ENCODE measurements at regions not wholly inside any gene's neighbourhood (a gene's known extent, or its start where the extent isn't known, plus 50 kb on each side); places are given as distances from the start of the nearest gene placed in this dataset.

DNA sequence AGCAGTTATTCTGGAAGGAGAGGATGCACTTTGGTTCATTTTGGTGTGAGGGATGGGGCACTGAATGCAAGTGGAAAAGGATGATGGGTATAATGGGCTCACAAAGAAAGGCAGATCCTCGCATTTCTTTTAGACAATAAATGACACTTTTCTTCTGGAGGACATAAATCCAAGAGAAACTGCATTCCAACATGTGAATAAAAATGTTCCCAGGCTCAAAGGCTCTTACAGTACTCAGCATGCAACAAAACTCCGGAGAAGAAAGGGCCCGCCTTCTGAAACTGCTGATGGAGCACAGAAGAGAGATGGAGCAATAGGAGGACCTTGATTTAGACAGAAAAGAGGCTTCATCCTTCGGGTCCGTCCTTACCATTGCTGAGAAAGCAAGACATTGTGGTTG is 538.2 kb upstream of the DPP6 start:
- TF ChIP-seq, protein P1, sequence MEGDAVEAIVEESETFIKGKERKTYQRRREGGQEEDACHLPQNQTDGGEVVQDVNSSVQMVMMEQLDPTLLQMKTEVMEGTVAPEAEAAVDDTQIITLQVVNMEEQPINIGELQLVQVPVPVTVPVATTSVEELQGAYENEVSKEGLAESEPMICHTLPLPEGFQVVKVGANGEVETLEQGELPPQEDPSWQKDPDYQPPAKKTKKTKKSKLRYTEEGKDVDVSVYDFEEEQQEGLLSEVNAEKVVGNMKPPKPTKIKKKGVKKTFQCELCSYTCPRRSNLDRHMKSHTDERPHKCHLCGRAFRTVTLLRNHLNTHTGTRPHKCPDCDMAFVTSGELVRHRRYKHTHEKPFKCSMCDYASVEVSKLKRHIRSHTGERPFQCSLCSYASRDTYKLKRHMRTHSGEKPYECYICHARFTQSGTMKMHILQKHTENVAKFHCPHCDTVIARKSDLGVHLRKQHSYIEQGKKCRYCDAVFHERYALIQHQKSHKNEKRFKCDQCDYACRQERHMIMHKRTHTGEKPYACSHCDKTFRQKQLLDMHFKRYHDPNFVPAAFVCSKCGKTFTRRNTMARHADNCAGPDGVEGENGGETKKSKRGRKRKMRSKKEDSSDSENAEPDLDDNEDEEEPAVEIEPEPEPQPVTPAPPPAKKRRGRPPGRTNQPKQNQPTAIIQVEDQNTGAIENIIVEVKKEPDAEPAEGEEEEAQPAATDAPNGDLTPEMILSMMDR (IDR thresholded peaks at IDR 0.05 in 8 of 11, conservative IDR thresholded peaks at IDR 0.05 in 3 of 11) = no peak
- no peak for TF ChIP-seq POLR2A (IDR thresholded peaks at IDR 0.05)
- no peak for TF ChIP-seq POLR2AphosphoS5 (IDR thresholded peaks at IDR 0.05)

Data from spleen (tissue), 7 donors.